HG03354 (cell line): ENCODE measurements at regions not wholly inside any gene's neighbourhood (a gene's known extent, or its start where the extent isn't known, plus 50 kb on each side); places are given as distances from the start of the nearest gene placed in this dataset.
A peak's percentile ranks its signal among the peaks of the same experiment; 100 is the strongest.
"Not testable (repeated sequence)": the region's sequence is repeated elsewhere in the genome, so short reads cannot be mapped to it uniquely, and the experiment has no call there.

ENCODE experiments used
- ATAC-seq: cut with Tn5 transposase; IDR thresholded peaks from one replicate; pipeline ENCODE4 v1.9.1; 2021; ENCODE audit warnings: mild to moderate bottlenecking; ENCODE audit not compliant: unreplicated experiment, poor library complexity, severe bottlenecking

DNA sequence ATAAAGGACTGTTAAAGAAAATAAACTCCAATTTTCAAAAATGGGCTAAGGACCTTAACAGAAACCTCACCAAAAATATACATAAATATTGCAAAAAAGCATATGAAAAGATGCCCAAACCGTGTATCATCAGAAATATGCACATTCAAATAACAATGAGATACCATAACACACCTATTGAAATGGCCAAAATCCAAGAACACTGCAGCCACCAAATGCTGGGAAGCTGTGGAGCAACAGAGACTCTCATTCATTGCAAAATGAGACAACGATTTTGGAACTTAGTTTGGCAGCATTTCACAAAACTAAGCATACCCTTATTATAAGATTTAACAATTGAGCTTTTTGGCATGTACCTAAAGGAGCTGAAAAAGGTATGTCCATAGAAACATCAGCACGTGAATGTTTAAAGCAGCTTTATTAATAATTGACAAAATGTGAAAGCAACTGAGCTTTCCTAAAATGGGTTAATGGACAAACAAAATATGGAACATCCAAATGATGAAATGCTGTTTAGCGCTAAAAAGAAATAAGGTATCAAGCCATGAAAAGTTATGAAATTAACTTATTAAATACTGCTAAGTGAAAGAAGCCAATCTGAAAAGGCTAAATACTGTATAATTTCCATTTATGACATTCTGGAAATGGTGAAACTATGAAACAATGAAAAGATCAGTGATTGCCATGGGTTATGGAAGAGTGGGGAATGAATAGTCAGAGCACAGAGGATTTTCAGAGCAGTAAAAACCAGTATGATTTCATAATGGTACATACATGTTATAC is 592.6 kb upstream of the ADGRB3 start:
- ATAC-seq: no peak

DNA sequence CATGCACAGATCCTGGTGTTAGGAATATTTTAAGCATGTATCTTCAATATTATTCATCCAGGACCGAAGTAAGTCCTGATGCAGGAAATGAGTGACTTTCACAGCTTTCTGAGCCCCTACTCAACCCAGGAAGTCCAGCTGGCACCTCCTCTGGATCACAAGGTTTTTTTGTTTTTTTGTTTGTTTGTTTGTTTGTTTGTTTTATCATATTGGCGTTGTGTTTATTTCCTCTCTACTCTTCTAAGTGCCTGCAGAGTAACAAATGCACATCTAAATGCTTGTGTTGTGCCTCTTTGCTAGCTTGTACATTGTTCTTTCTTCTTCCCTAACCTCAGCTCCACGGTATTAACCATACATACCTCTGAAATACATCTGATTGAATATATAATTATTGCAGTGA is 594.3 kb upstream of the ADGRB3 start:
- ATAC-seq: no peak

DNA sequence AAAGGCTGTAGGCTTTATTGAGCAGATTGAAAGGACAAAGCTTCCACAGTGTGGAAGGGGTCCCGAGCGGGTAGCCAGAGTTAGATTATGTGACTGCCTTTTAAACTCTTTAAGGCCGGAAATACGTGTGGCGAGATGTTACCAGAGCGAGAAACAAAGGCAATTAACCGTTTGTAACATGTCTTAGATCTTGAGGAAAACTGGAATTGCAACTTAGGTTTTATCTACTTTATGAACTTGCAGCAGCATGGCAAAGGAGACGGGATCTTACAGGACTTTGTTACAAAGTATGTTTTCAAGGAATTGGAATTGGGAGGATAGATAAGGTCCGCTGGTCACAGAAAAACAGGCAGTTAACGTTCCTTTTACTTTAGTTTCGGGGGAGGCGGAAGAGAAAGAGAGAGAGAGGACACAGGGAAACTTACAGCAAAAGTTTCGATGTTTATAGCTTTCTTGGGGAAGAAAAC is 594.7 kb upstream of the ADGRB3 start:
- no peak for ATAC-seq

- ATAC-seq: no peak
These were observed 595.3 kb upstream of the ADGRB3 start for GRCh38 chr6:68039641-68040311.

- ATAC-seq: no peak
These were observed 596.2 kb upstream of the ADGRB3 start for GRCh38 chr6:68038815-68039408.

GRCh38 chr6:68032217-68032616 is 602.9 kb upstream of the ADGRB3 start:
- no peak for ATAC-seq

- ATAC-seq: no peak
These were observed 604.0 kb upstream of the ADGRB3 start for GRCh38 chr6:68031054-68031453.

DNA sequence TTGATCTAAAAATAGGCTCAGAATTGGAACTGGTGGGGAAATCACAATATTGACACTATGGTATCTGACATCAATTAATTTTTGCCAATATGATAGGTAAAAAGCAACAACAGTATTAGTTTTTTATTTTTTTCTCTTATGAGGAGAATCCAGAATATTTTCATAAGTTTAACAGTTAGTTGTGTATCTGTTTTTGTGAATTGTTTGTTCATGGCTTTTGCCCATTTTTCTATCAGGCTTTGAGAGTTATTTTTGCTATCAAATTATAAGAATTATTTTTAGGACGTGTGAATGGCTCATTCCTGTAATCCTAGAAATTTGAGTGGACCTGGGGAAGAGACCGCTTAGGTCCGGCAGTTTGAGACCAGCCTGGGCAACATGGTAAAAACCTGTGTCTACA is 608.6 kb upstream of the ADGRB3 start:
- no peak for ATAC-seq

GRCh38 chr6:68025764-68026163 is 609.3 kb upstream of the ADGRB3 start:
- ATAC-seq: no peak

DNA sequence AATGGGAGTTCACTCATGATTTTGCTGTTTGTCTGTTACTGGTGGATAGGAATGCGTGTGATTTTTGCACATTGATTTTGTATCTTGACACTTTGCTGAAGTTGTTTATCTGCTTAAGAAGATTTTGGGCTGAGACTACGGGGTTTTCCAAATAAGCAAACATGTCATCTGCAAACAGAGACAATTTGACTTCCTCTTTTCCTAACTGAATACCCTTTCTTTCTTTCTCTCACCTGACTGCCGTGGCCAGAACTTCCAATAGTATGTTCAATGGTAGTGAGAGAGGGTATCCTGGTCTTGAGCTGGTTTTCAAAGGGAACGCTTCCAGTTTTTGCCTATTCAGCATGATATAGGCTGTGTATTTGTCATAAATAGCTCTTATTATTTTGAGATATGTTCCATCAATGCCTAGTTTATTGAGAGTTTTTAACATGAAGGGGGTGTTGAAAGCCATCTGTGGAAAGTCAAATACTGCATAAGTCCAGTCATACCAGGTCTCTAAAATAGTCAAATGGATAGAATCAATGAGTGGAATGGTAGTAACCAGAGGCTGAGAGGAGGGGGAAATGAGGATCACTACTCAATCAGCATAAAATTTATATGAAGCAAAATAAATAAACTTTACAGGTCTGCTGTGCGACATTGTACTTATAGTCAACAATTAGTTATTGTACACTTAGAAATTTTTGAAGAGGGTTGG is 610.4 kb upstream of the ADGRB3 start:
- no peak for ATAC-seq

DNA sequence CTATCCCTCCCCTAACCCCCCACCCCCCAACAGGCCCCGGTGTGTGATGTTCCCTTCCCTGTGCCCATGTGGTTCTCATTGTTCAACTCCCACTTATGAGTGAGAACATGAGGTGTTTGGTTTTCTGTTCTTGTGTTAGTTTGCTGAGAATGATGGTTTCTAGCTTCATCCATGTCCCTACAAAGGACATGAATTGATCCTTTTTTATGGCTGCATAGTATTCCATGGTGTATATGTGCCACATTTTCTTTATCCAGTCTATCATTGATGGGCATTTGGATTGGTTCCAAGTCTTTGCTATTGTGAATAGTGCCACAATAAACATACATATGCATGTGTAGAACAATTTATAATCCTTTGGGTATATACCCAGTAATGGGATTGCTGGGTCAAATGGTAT is 612.1 kb upstream of the ADGRB3 start:
- not testable (repeated sequence) for ATAC-seq

DNA sequence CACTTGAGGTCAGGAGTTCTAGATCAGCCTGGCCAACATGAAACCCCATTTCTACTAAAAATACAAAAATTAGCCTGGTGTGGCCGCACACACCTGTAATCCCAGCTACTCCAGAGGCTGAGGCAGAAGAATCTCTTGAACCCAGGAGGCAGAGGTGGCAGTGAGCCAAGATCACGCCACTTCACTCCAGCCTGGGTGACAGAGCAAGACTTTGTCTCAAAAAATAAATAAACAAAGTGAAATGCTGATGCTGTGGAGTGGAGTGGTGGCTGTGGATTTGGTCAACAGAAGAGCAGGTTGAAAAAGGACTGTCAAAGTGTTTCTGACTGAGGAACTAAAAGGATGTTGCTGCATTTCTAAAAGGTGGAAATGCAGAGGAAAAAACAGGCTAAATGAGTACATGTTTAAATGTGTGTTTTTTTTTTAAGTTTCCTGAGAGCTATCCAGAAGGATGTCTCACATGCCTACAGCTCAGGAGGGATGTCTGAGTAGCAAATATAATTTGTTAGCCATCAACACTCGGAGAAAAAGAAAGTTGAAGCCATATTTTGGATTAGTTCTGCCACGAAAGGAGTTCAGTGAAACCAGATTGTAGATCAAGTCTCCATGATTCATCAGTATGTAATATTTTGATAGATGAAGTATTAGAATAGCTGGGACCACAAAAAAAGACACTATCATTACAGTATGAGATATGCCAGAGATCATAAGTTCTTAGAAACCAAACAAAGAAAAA is 621.1 kb upstream of the ADGRB3 start:
- no peak for ATAC-seq

- no peak for ATAC-seq
These were observed 622.3 kb upstream of the ADGRB3 start for GRCh38 chr6:68012822-68013221.

DNA sequence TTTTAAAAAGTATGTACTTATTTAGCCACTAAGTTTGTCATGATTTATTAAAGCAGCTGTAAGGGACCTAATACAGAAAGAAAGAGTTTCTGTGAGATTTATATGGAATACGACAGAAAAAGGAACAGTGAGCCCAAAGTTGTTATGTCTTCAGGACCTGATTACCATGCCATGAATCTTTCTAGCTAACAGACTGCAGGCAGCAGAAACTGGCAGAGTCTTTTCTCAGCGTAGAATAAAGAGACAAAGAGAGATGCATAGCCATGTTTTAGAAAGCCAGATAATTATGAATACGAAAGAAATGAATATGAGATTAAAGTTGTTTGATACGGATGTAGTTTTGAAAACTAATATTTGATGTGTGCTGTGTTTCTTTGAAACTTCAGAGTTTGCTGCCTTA is 624.1 kb upstream of the ADGRB3 start:
- ATAC-seq: no peak

GRCh38 chr6:68008445-68008844 is 626.6 kb upstream of the ADGRB3 start:
- peak; percentile 73 for ATAC-seq

- ATAC-seq: no peak
These were observed 627.4 kb upstream of the ADGRB3 start for GRCh38 chr6:68007717-68008116.

DNA sequence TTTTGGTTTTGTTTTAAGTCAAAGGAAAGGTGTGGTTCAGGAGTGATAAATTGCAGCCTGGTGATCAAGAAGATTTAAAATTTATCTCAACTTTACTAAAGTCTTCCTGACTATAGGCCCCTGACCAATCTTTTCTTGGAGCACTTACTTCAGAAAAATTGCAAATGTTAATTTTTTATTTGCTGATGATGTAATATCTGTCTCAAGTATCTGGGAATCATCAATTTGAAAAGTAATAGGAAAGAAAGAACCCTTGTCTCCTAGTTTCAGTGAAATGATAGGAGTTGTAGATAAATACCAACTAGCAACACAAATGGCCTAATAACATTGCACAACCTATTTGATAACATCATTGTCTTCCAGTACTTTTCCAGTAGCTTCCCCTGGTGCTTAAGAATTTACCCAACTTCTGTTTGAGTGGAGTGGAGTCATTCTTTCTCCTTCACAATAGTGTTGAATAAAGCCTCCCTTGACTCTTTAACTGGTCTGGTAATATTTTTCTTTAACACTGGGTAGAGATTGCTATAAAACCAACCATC is 648.3 kb upstream of the ADGRB3 start:
- no peak for ATAC-seq

DNA sequence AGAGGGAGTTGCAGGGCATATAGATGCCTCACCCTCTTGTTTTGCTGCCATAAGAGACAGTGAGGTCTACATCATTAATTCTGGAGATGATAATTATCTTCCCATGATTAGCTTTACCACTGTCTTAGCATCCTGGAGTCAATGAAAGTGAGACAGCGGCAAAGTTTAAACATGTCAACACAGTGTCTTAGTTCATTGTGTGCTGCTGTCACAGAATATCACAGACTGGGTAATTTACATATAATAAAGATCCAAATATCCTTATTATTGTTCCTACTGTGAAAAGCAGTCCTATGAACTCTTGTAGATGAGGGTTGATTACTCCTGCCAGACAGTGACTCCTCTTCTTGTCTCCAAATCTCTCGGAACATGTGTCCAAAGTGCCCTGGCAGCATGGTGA is 658.6 kb upstream of the ADGRB3 start:
- ATAC-seq: no peak

GRCh38 chr6:67974931-67975330 is 660.2 kb upstream of the ADGRB3 start:
- no peak for ATAC-seq
